Activated CD4-positive, alpha-beta T cell treated with anti-CD3 and anti-CD28 coated beads for 1 hour (primary cell): ENCODE measurements at regions not wholly inside any gene's neighbourhood (a gene's known extent, or its start where the extent isn't known, plus 50 kb on each side); places are given as distances from the start of the nearest gene placed in this dataset.

Source experiments
- DNase-seq: peaks from one replicate; pipeline ENCODE4 v3.0.0-alpha.2; 2020

GRCh38 chr18:77763530-77764145 lies 514.0 kb downstream of the GALR1 start:
- no peak for DNase-seq

DNA sequence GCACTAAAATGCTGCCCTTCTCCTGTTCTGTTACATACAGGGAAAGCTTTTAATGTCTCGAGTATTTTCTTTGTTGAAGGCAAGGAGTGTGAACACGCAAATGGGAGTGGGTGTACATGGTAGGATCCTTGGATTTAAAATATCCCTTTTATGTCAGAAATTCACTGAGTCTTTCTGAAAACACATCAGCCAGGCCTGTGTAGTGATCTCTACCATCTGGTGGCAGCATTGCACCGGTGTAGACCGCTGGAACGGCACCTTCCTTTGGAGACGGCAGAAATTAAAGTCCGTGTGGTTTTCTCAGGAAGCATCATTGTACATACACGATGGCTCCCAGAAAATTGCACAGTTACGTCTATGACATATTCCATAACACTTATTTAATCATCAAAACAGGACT lies 515.8 kb downstream of the GALR1 start:
- DNase-seq = no peak

GRCh38 chr18:77766421-77766820 lies 516.8 kb downstream of the GALR1 start:
- DNase-seq = no peak

DNA sequence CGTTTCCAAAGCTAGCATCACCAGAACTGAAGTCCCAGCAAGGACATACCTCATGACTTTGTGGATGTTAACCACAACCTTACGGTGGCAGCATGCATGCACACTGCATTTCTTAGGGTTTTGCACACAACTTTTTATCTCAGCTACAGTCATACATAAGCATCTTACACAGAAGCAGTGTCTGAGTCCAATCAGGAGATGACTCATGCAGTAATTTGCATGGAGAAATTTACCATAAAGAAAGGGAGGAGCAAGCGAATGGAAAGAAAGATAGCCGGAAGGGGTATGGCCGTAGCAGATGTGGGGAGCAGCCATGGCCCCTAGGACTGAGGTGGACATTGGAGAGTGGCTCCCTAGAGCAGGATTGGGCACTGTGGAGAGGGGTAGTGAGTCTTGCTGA lies 522.5 kb downstream of the GALR1 start:
- DNase-seq = no peak

- DNase-seq = no peak
Observed at GRCh38 chr18:77776104-77776503, 526.5 kb downstream of the GALR1 start.

GRCh38 chr18:77777163-77777562 lies 527.5 kb downstream of the GALR1 start:
- no peak for DNase-seq

DNA sequence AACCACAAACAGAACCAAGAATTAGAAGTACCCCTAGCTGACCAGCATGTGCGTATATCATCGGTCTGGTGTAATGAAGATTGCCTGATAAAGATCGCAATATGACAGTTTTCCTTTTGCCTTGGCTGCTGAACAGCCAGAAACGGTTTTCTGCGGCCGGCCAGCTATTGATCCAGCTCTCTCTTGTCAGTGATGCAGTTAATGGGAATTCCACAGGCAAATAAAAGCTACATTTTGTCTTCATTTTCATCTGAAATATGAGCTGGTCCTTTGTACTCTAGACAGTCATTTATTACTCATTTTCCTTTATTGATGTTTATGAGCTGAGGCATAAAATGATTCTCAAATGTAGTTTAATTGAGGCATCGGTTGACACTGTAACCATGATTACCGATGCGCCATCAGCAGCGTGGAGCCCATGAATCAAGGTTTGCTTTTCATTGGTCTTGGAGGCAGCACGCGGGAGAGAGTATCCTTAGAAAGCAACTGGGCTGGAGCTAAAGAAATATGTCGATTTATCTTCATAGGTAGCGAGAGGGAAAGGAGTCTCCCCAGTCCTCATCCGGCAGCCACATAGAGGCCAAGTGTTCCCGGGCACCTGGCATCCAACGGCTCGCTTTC lies 535.2 kb downstream of the GALR1 start:
- no peak for DNase-seq

DNA sequence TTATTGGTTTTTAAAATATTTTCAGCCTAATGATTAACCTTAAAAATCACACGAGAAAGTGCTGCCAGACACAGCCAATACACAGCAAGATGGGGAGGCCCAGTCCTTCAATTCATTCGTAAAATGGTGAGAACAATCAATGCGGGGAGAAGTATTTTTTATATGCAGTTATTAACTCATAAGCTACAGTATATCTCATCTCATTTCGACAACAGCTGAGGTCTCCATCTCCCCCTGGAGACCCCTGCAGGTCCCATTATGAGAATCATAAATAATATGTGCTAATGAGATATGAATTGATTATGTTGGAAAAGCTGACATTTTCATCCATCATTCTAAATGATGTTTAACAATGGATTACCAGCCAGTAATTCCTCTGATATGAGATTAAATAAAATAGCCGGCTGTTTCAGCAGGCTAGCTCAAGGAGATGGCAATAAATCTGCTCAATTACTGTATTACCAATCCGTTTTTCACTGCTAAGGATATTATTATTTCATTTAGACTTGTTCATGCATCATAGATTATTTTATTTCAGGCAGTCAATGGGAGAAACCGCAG lies 535.8 kb downstream of the GALR1 start:
- no peak for DNase-seq

- no peak for DNase-seq
Observed at GRCh38 chr18:77803024-77803423, 553.4 kb downstream of the GALR1 start.

DNA sequence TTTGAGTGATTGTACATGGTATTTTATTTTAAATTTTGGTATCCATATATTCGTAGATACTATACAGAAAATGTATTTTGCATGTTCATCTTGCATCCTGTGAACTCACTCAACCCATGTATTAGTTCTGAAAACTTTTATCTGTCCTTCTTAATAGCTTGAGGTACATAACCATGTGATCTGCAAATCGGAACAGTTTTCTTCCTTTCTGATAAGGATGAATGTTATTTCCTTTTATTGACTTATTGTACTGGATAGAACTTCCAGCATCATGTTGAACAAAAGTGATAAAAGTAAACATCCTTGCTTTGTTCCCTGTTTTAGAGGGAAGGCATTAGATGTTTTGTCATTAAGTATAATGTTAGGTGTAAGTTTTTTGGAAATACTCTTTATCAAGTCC lies 554.7 kb downstream of the GALR1 start:
- no peak for DNase-seq

DNA sequence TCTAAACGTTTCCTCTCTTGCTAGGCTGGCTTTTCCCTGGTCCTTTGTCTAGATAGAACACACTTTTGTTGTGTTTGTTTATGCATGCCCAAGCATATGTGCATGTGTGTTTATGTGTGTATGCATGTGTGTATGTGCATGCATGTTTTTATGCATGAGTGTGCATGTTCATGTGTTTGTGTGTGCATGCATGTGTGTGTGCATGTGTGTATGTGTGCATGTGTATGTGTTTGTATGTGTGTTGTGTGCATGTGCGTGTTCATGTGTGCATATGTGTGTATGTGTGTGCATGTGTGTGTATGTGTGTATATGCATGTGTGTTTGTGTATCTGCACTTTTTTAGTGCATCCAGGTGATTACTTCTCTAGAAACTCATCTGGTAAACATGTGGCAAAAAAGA lies 558.0 kb downstream of the GALR1 start:
- no peak for DNase-seq

DNA sequence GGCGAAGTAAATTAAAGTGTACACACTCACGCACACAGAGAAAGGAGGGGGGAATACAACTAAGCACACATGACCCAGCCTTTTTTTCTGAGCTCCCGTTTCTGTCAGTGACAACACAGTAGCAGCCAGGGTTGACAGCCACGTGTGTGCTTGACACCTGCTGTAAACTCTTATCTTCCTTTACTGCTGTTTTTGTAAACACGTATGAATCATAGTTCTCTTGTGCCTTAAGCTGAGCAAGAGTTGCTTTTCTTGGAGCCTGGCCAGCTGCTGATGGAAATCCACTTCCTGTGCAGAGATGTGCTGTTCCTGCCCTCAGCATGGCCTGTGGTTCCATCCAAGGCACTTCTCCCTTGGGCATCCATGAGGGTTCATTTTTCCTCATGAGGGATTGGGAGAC lies 561.9 kb downstream of the GALR1 start:
- DNase-seq = no peak

GRCh38 chr18:77815666-77816338 lies 566.2 kb downstream of the GALR1 start:
- DNase-seq = no peak

DNA sequence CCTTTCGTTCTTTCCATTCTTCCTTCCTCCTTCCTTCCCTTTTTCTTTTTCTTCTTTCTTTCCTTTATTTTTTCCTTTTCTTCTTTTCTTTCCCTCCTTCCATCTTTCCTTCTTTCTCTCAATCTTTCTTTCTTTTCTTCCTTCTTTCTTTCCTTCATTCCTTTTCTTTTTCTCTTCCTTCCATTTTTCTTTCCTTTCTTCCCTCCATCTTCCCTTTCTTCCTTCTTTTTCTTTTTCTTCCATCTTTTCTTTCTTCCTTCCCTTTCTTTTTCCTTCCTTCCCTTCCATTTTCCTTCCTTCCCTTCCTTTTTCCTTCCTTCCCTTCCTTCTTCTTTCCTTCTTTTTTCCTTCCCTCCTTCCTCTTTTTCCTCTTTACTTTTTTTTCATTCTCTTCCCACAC lies 568.7 kb downstream of the GALR1 start:
- DNase-seq = no peak

DNA sequence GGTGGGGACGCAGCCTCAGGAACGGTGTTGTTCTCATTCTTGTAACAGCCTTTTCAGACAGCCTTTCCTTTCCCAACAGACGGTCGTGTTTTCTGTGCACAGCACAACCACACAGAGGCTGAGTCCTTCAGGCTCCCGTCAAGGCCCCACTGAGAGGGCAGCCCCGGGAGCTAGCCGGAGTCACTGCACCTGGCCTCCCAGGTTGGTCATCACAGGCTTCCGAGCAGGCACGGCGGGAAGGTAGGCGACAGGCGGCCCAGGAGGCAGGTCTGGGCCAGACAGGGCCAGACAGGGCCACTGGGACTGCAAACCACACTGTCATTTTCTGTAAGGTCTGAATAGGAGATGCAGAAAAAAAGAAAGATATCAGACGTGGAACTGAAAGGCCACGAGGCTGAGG lies 570.8 kb downstream of the GALR1 start:
- DNase-seq = no peak

GRCh38 chr18:77821892-77822291 lies 572.2 kb downstream of the GALR1 start:
- no peak for DNase-seq

- DNase-seq = no peak
Observed at GRCh38 chr18:77822632-77823031, 573.0 kb downstream of the GALR1 start.

DNA sequence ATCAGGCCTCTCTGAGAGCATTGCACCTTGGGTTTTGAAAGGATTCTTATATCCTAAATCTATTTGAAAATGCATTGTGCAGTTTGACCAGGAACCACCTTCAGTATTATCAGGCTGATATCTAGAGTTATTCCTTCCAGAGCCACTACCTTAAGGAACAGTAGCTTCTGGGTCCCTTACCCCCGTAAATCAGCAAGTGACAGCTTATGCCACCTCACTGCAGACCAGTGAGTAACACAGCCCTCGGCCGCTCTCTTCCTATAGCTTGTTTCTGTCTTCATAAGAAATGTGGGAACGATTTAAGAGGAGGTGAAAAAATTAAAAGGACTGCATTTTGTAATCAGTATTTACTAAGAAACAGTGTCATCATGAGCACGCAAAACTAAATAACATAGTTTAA lies 584.2 kb downstream of the GALR1 start:
- DNase-seq = no peak

- no peak for DNase-seq
Observed at GRCh38 chr18:77851802-77852201, 602.2 kb downstream of the GALR1 start.

GRCh38 chr18:77853859-77854258 lies 604.2 kb downstream of the GALR1 start:
- no peak for DNase-seq

DNA sequence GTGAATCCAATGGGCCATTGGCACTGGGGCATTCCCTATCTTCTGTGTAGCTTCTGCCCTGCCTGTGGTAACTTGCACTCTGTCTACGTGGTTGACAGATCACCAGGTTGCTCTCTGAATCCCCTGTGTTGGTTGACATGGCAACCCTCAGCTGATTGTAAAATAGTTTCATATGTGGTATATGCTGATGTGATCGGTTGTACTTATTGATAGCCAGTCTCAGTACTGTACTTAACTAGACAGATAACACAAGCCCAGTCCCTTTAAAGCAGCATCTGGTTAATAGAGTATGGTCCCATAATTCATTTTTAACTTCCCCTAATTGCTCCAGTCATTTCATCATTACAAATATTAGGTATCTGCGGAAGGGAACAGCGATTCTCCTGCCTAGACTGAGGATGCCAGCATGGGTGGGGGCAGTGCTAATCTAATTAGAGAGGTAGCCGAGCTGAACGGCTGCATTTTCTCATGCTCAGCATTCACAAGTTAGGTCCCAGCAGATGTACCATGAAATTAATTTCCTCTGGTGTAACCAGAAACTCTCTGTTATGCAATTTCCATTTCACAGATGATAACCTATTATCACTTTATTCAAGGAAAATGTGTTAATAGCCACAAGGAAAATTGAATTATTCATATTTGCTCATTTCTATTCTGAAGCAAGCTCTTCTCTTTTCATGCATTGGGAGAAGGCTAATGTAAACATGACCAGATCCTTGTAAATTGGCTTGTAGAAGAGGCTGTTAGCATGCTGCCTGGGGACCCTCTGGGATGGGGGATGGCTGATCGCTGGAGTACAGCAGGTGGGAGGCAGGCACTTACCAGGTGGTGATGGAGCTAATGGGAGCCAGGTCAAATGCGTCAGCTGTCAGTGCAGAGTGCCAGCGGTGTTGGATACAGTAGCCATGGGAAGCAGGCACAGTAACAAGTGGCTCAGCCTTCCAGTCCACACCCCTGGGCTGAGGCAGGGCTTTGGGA lies 608.3 kb downstream of the GALR1 start:
- DNase-seq = no peak

- DNase-seq = no peak
Observed at GRCh38 chr18:77859634-77860033, 610.0 kb downstream of the GALR1 start.
